HG02973 (cell line): ENCODE measurements at regions not wholly inside any gene's neighbourhood (a gene's known extent, or its start where the extent isn't known, plus 50 kb on each side); places are given as distances from the start of the nearest gene placed in this dataset.
"Not testable (repeated sequence)": the region's sequence is repeated elsewhere in the genome, so short reads cannot be mapped to it uniquely, and the experiment has no call there.

Experiments
- ATAC-seq: cut with Tn5 transposase; IDR thresholded peaks from one replicate; pipeline ENCODE4 v1.9.1; 2021; ENCODE audit warnings: moderate library complexity; ENCODE audit not compliant: unreplicated experiment

GRCh38 chr2:58731488-58731869 lies 490.4 kb upstream of the FANCL start:
- ATAC-seq: no peak

- ATAC-seq: no peak
These were observed 489.8 kb upstream of the FANCL start for GRCh38 chr2:58730764-58731487.

- no peak for ATAC-seq
These were observed 487.0 kb upstream of the FANCL start for GRCh38 chr2:58727981-58728656.

GRCh38 chr2:58721912-58722591 lies 480.9 kb upstream of the FANCL start:
- no peak for ATAC-seq

GRCh38 chr2:58720770-58721697 lies 479.9 kb upstream of the FANCL start:
- ATAC-seq: no peak

- ATAC-seq: no peak
These were observed 479.1 kb upstream of the FANCL start for GRCh38 chr2:58720033-58720769.

- no peak for ATAC-seq
These were observed 474.2 kb upstream of the FANCL start for GRCh38 chr2:58715344-58715743.

GRCh38 chr2:58714238-58714637 lies 473.1 kb upstream of the FANCL start:
- no peak for ATAC-seq

GRCh38 chr2:58710795-58711279 lies 469.7 kb upstream of the FANCL start:
- ATAC-seq: no peak

- ATAC-seq: no peak
These were observed 468.7 kb upstream of the FANCL start for GRCh38 chr2:58709687-58710354.

GRCh38 chr2:58709274-58709673 lies 468.1 kb upstream of the FANCL start:
- no peak for ATAC-seq

- ATAC-seq: no peak
These were observed 467.4 kb upstream of the FANCL start for GRCh38 chr2:58708565-58708964.

- ATAC-seq: no peak
These were observed 461.3 kb upstream of the FANCL start for GRCh38 chr2:58702302-58702885.

- no peak for ATAC-seq
These were observed 460.7 kb upstream of the FANCL start for GRCh38 chr2:58701688-58702301.

- ATAC-seq: no peak
These were observed 459.5 kb upstream of the FANCL start for GRCh38 chr2:58700591-58700990.

- ATAC-seq: no peak
These were observed 458.3 kb upstream of the FANCL start for GRCh38 chr2:58699411-58699810.

- ATAC-seq: no peak
These were observed 457.5 kb upstream of the FANCL start for GRCh38 chr2:58698620-58699019.

GRCh38 chr2:58694114-58694513 lies 453.0 kb upstream of the FANCL start:
- not testable (repeated sequence) for ATAC-seq

GRCh38 chr2:58691041-58691440 lies 449.9 kb upstream of the FANCL start:
- ATAC-seq: not testable (repeated sequence)
